Activated CD8-positive, alpha-beta memory T cell treated with anti-CD3 and anti-CD28 coated beads, Interleukin-2, amount 50 U/mL, for 24 hours (primary cell): ENCODE measurements at regions not wholly inside any gene's neighbourhood (a gene's known extent, or its start where the extent isn't known, plus 50 kb on each side); places are given as distances from the start of the nearest gene placed in this dataset.

Source experiments
- DNase-seq: peaks from one replicate; pipeline ENCODE4 v3.0.0-alpha.2; 2020; ENCODE audit errors: extremely low read depth

GRCh38 chr9:29806937-29807618 lies 2233.8 kb upstream of the C9orf72 start:
- DNase-seq = no peak

- DNase-seq = no peak
Measured at GRCh38 chr9:29816954-29817703, 2243.8 kb upstream of the C9orf72 start.

- DNase-seq = no peak
Measured at GRCh38 chr9:29822458-29822857, 2249.2 kb upstream of the C9orf72 start.

GRCh38 chr9:29826421-29826820 lies 2253.1 kb upstream of the C9orf72 start:
- DNase-seq = no peak

- DNase-seq = no peak
Measured at GRCh38 chr9:29830821-29831220, 2257.5 kb upstream of the C9orf72 start.

GRCh38 chr9:29838491-29839020 lies 2265.3 kb upstream of the C9orf72 start:
- no peak for DNase-seq

- DNase-seq = no peak
Measured at GRCh38 chr9:29844251-29844650, 2271.0 kb upstream of the C9orf72 start.

GRCh38 chr9:29850664-29851063 lies 2277.4 kb upstream of the C9orf72 start:
- no peak for DNase-seq

GRCh38 chr9:29861803-29862202 lies 2288.5 kb upstream of the C9orf72 start:
- no peak for DNase-seq

- DNase-seq = no peak
Measured at GRCh38 chr9:29865764-29866313, 2292.6 kb upstream of the C9orf72 start.

- DNase-seq = no peak
Measured at GRCh38 chr9:29866556-29866955, 2293.3 kb upstream of the C9orf72 start.

- no peak for DNase-seq
Measured at GRCh38 chr9:29873579-29873978, 2300.3 kb upstream of the C9orf72 start.

- DNase-seq = no peak
Measured at GRCh38 chr9:29875547-29875946, 2302.3 kb upstream of the C9orf72 start.

- DNase-seq = no peak
Measured at GRCh38 chr9:29882767-29883166, 2309.5 kb upstream of the C9orf72 start.

- DNase-seq = no peak
Measured at GRCh38 chr9:29906065-29906464, 2332.8 kb upstream of the C9orf72 start.

GRCh38 chr9:29928072-29928471 lies 2354.8 kb upstream of the C9orf72 start:
- DNase-seq = no peak

- DNase-seq = no peak
Measured at GRCh38 chr9:29939559-29939958, 2366.3 kb upstream of the C9orf72 start.

GRCh38 chr9:29945012-29945411 lies 2371.7 kb upstream of the C9orf72 start:
- no peak for DNase-seq

- no peak for DNase-seq
Measured at GRCh38 chr9:29958469-29958868, 2385.2 kb upstream of the C9orf72 start.

GRCh38 chr9:29965834-29966233 lies 2392.6 kb upstream of the C9orf72 start:
- DNase-seq = no peak

GRCh38 chr9:29966247-29966646 lies 2393.0 kb upstream of the C9orf72 start:
- DNase-seq = no peak

GRCh38 chr9:29968831-29969230 lies 2395.6 kb upstream of the C9orf72 start:
- no peak for DNase-seq

GRCh38 chr9:29969408-29969807 lies 2396.1 kb upstream of the C9orf72 start:
- DNase-seq = no peak
